CD4-positive, CD25-positive, alpha-beta regulatory T cell (primary cell): ENCODE measurements at regions not wholly inside any gene's neighbourhood (a gene's known extent, or its start where the extent isn't known, plus 50 kb on each side); places are given as distances from the start of the nearest gene placed in this dataset.

Experiments used
- ATAC-seq, 2 donors: fragments of 150-1000 bp; cut with Tn5 transposase; one replicate each; pipeline ENCODE4 v1.10.0; 2021; ENCODE audit warnings: low read depth in 2 of 2, moderate number of reproducible peaks in 2 of 2, moderate library complexity in 1 of 2
- DNase-seq, 3 donors: peaks; one replicate each; pipeline versions ENCODE4 v3.0.0 to v3.0.0-alpha.2; 2012 to 2022; ENCODE audit warnings: mixed read lengths in 1 of 3
- H3K27ac ChIP-seq: one replicate; pipeline ENCODE4 v1.7.0; 2013; ENCODE audit warnings: mild to moderate bottlenecking, low read length; ENCODE audit not compliant: insufficient read depth, poor library complexity, severe bottlenecking
- H3K27me3 ChIP-seq: one replicate; pipeline ENCODE4 v1.7.0; 2013; ENCODE audit warnings: low read length; ENCODE audit not compliant: control insufficient read depth, insufficient read depth
- H3K36me3 ChIP-seq: one replicate; pipeline ENCODE4 v1.7.0; 2013; ENCODE audit warnings: mild to moderate bottlenecking, low read length, moderate library complexity; ENCODE audit not compliant: control insufficient read depth, insufficient read depth
- H3K4me1 ChIP-seq: 2 replicates; pipeline ENCODE4 v1.7.0; 2013; ENCODE audit warnings: mild to moderate bottlenecking, low read length; ENCODE audit not compliant: insufficient read depth, control insufficient read depth, poor library complexity, severe bottlenecking
- H3K4me3 ChIP-seq: one replicate; pipeline ENCODE4 v1.7.0; 2013; ENCODE audit warnings: low read depth, mild to moderate bottlenecking, low read length, moderate library complexity
- H3K9me3 ChIP-seq, 2 experiments: 1 replicate in 1 of 2; 2 replicates in 1 of 2; pipeline ENCODE4 v1.7.0; 2013; ENCODE audit warnings: low read length in 2 of 2, mild to moderate bottlenecking in 1 of 2, moderate library complexity in 1 of 2; ENCODE audit not compliant: control insufficient read depth in 2 of 2
- H3K27ac Mint-ChIP-seq, 3 donors: one replicate each; pipeline ENCODE4 v1.8.0; 2020 to 2022; ENCODE audit warnings: mild to moderate bottlenecking in 3 of 3, mixed read lengths in 3 of 3, moderate library complexity in 2 of 3
- H3K27me3 Mint-ChIP-seq: one replicate; pipeline ENCODE4 v1.8.0; 2022; ENCODE audit warnings: mild to moderate bottlenecking, mixed read lengths
- H3K36me3 Mint-ChIP-seq: one replicate; pipeline ENCODE4 v1.8.0; 2020; ENCODE audit warnings: mixed read lengths
- H3K4me1 Mint-ChIP-seq, 4 donors: one replicate each; pipeline ENCODE4 v1.8.0; 2020 to 2022; ENCODE audit warnings: mixed read lengths in 4 of 4, mild to moderate bottlenecking in 1 of 4
- H3K4me3 Mint-ChIP-seq, 4 donors: one replicate each; pipeline ENCODE4 v1.8.0; 2020 to 2022; ENCODE audit warnings: mild to moderate bottlenecking in 4 of 4, mixed read lengths in 4 of 4, moderate library complexity in 3 of 4
- H3K9me3 Mint-ChIP-seq, 7 donors: one replicate each; pipeline ENCODE4 v1.8.0; 2020 to 2022; ENCODE audit warnings: mixed read lengths in 7 of 7, mild to moderate bottlenecking in 3 of 7, moderate library complexity in 2 of 7

DNA sequence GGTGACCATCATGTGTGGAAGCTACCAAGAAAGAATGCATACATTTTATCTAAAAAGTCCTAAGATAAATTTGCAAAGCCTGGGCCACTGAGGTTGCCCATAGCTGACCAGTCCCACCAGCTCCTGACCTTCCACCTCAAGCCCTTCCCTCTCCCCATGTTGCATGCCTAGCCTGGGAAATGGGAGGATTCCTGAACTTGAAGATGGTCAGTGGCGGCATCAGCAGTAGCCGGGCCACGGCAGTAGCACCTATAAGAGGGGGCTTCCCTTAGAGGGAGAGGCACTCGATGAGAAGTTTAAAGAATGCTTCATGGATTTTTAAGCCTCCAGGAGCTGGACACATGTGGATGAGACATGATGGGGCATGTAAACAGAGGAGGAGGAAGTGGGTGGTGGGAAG, 172.1 kb downstream of the KLF13 start:
- ATAC-seq = no peak
- no peaks in the 10 kb centered on the region for H3K9me3 Mint-ChIP-seq
- Histone ChIP-seq H3K4me3 (no peak overlapping the region), H3K36me3 (no peaks in the 10 kb centered on the region), H3K27ac (no peak overlapping the region), H3K9me3 (no peaks in the 10 kb centered on the region), H3K27me3 (no peaks in the 10 kb centered on the region), H3K4me1 (no peaks in the 10 kb centered on the region)
- peaks cover 0 to 1% (median 0%) of the 10 kb centered on the region in 4 donors for H3K4me1 Mint-ChIP-seq
- DNase-seq = no peak
- H3K36me3 Mint-ChIP-seq = no peaks in the 10 kb centered on the region
- H3K27me3 Mint-ChIP-seq = peaks cover 19% of the 10 kb centered on the region
- no peak overlapping the region for H3K27ac Mint-ChIP-seq
- H3K4me3 Mint-ChIP-seq = no peak overlapping the region

DNA sequence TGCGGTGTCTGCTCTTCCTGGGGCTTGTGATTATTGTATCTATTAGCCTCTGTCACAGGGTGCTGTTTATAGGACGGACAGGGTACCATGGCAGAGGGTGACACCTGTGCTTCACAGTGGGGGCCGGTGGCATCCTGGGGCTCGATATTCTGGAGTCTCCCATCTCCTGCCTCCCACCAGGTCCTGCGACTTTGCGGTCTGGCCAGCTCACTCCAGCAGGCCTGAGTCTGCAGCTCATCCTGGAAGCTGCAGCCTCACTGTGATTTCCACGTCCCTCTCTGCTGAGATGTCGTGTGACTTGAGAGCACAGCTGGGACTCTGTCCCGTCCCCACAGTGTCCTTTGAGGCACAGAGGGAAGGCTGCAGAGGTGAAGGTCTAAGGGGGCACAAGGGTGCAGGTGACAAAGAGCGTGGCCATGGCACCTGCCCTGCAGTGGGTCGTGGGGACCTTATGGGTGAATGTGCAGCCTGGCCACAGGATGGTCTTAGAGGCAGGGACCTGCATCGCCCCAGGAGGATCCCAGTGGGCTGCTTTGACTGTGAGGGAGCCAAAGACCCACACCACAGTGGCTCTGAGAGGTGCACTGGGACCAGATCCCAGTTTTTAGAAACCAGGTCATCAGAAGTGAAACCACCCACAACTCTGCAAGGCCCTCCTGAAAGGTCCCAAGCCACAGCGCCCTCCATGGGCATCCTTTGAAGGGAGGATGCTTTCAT, 172.8 kb downstream of the KLF13 start:
- ATAC-seq (no peak), DNase-seq (no peak)
- no peak overlapping the region for H3K4me3 ChIP-seq
- Mint-ChIP-seq H3K27ac (no peak overlapping the region), H3K4me1 (peaks cover 0 to 1% (median 0%) of the 10 kb centered on the region in 4 donors), H3K9me3 (no peaks in the 10 kb centered on the region), H3K27me3 (peaks cover 18% of the 10 kb centered on the region), H3K4me3 (no peak overlapping the region), H3K36me3 (no peaks in the 10 kb centered on the region)
- H3K9me3 ChIP-seq = no peaks in the 10 kb centered on the region
- H3K36me3 ChIP-seq = no peaks in the 10 kb centered on the region
- no peaks in the 10 kb centered on the region for H3K27me3 ChIP-seq
- H3K27ac ChIP-seq = no peak overlapping the region
- H3K4me1 ChIP-seq = no peaks in the 10 kb centered on the region

DNA sequence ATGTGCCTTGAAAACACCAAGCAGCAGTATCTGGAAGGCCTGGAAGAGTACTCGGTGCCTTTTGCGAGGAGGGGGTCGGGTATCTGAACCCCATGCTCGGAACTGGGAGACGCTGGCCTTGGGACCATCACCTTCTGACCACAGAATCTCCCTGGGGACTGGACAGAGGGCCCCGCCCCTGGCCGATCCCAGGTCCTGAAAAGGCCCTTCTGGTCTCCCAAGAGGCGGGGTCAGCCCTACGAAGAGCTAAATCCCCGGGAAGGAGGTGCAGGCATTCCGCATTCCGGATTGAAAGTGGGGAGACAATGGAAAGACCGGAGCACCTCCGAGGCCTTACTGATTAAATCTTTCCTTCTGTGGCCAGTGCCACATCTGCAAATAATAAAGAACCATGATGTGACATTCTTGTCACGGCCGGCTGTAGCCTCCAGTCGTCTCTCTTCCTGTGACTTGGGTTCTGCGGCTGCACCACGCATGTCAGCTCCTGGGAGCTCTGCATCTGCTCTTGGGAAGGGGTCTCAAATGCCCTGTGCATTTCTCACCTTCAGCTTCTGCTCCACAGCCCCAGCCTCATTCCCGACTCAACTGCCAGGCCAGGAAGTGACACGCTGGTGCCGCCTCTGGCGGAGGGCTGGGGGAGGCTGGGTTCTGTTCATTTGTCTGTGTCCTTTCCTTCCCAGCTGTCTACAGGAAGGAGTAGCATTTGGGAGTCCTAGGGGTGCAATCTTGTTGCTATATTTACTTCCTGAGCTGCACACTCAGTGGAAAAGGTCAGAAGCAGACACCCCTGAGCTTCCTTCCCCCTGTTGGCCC, 173.5 kb downstream of the KLF13 start:
- Mint-ChIP-seq H3K27ac (no peak overlapping the region), H3K4me3 (no peak overlapping the region), H3K4me1 (peaks cover 0 to 4% (median 0%) of the 10 kb centered on the region in 4 donors), H3K9me3 (peaks cover 0 to 2% (median 0%) of the 10 kb centered on the region in 7 donors), H3K36me3 (no peaks in the 10 kb centered on the region), H3K27me3 (peaks cover 18% of the 10 kb centered on the region)
- Histone ChIP-seq H3K4me1 (no peaks in the 10 kb centered on the region), H3K4me3 (no peak overlapping the region), H3K27me3 (no peaks in the 10 kb centered on the region), H3K9me3 (no peaks in the 10 kb centered on the region), H3K36me3 (no peaks in the 10 kb centered on the region), H3K27ac (no peak overlapping the region)
- no peak for DNase-seq
- no peak for ATAC-seq

DNA sequence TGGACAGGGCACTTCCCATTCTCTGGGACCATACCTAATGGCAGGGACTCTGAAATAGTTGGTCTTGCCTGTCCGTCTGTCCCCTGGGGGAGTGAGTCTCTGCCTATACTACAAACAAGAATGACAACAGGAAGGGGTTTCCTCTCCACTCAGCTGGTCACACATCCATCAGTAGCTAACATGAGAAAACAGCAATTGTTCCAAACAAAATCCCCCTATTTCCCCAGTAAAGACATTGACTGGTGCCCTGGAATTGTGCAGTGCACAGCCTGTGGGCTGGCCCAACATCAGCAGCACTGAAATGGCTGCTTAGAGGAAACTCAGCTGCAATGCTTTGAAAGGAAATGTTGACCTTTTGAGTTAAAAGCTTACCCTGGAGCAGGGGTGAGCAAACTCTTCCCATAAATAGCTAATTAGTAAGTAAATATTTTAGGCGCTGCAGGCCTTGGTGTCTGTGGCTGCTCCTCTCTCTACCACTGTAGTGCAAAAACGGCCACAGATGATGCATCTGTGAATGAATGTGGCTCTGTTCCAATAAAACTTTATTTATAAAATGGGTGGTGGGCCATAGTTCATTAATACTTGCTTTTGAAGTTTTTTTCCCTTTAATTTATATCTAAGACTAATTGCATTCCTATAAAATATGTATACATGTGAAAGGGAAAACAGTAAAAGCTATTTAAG, 174.3 kb downstream of the KLF13 start:
- H3K36me3 ChIP-seq = no peaks in the 10 kb centered on the region
- Mint-ChIP-seq H3K4me1 (peaks cover 0 to 5% (median 0%) of the 10 kb centered on the region in 4 donors), H3K9me3 (peaks cover 0 to 2% (median 0%) of the 10 kb centered on the region in 7 donors), H3K27ac (no peak overlapping the region), H3K27me3 (peaks cover 18% of the 10 kb centered on the region), H3K36me3 (no peaks in the 10 kb centered on the region), H3K4me3 (no peak overlapping the region)
- no peaks in the 10 kb centered on the region for H3K9me3 ChIP-seq
- no peaks in the 10 kb centered on the region for H3K4me1 ChIP-seq
- no peak overlapping the region for H3K27ac ChIP-seq
- DNase-seq = no peak
- H3K4me3 ChIP-seq = no peak overlapping the region
- no peak for ATAC-seq
- no peaks in the 10 kb centered on the region for H3K27me3 ChIP-seq

DNA sequence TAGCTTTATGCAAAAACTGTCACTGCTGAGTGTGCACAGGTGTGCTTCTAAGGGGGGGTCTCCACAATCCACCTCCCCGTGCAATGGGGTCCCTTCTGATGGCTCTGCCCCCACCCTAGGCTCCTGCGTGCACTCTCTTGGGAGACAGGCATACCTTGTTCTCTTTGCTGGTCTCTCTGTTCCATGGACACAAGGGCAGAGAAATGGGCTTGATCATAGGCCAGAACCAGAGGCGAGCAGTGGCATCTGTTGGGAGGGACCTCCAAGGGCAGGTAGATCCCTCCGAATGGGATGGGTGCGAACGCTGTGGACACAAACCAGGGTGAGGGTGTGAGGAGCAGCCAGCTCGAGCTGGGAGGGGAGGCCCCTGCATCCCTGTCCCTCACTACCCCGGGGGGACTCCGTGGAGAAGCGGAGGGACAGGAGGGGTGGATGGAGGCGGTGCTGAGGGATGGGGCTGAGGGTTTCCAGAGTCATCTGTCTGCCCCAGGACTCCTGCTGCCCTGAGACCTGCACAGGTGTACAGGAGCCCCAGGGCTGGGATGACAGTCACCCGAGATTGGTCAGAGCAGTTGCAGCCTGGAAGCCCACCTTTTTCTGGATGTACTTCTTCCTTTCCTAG, 175.0 kb downstream of the KLF13 start:
- Mint-ChIP-seq H3K9me3 (peaks cover 0 to 2% (median 0%) of the 10 kb centered on the region in 7 donors), H3K4me3 (no peak overlapping the region), H3K27me3 (peaks cover 12% of the 10 kb centered on the region), H3K4me1 (peaks cover 0 to 5% (median 0%) of the 10 kb centered on the region in 4 donors), H3K27ac (no peak overlapping the region), H3K36me3 (no peaks in the 10 kb centered on the region)
- H3K27ac ChIP-seq = no peak overlapping the region
- ATAC-seq = no peak
- no peak overlapping the region for H3K4me3 ChIP-seq
- H3K9me3 ChIP-seq = no peaks in the 10 kb centered on the region
- no peaks in the 10 kb centered on the region for H3K4me1 ChIP-seq
- no peak for DNase-seq
- H3K27me3 ChIP-seq = no peaks in the 10 kb centered on the region
- no peaks in the 10 kb centered on the region for H3K36me3 ChIP-seq

DNA sequence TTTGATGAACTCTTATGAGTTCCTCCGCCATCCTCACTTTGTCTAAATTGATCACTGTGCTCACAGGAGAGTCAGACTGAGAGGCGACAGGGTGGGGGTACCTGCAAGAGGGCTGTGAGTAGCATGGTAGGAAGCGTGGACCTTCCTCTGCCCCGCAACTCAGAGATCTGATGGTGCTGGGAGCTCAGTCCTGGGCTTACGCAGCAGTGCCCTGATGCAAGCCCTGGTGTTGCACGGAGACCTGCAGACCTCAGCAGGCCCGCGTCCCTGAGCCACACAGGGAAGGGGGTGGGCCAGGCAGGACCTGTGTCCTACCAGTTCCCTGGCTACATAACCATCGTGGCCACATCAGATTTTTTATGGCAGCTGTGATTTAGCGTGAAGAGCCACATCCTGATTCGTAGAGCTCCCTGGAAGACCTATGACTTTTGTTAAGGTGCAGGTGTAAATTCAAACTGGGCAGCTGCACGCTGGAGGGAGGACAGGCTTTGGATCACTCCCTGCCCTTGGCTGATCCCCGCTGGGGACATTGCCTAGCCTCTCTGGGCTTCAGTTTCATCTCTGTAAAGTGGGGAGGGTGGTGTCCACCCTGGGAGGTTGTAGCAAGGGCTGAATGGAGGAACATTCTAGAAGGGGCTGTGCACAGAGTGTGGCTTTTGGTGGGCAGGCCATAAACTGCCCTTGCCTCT, 176.1 kb downstream of the KLF13 start:
- H3K27ac Mint-ChIP-seq = no peak overlapping the region
- ATAC-seq = no peak
- DNase-seq = no peak
- Histone ChIP-seq H3K27ac (no peak overlapping the region), H3K9me3 (no peaks in the 10 kb centered on the region), H3K4me3 (no peak overlapping the region), H3K4me1 (no peaks in the 10 kb centered on the region), H3K36me3 (no peaks in the 10 kb centered on the region), H3K27me3 (no peaks in the 10 kb centered on the region)
- H3K27me3 Mint-ChIP-seq = peaks cover 10% of the 10 kb centered on the region
- H3K9me3 Mint-ChIP-seq = peaks cover 0 to 2% (median 0%) of the 10 kb centered on the region in 7 donors
- peaks cover 0 to 12% (median 0%) of the 10 kb centered on the region in 4 donors for H3K4me1 Mint-ChIP-seq
- H3K36me3 Mint-ChIP-seq = no peaks in the 10 kb centered on the region
- no peak overlapping the region for H3K4me3 Mint-ChIP-seq

DNA sequence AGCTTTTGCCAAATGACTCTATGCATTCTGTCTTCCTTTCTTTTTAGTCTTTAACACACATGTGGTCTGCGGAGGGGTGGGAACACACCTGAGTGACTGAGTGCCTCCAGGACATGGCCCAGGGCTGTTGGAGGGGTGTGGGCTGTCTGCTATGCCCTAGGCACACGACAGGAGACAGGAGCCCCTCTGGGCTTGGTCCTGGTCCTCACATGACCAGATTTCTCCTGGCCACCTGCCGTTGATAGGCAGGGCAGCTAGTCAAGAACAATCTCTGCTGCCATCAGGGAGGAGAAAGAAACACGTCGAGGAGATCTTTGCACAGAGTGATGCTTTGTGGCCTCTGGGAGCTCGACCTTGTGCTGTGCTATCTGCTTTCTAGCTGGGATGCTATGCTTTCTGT, 176.6 kb downstream of the KLF13 start:
- Histone ChIP-seq H3K27ac (no peak overlapping the region), H3K9me3 (no peaks in the 10 kb centered on the region), H3K27me3 (no peaks in the 10 kb centered on the region), H3K4me1 (no peaks in the 10 kb centered on the region), H3K4me3 (no peak overlapping the region), H3K36me3 (no peaks in the 10 kb centered on the region)
- Mint-ChIP-seq H3K9me3 (peaks cover 0 to 2% (median 0%) of the 10 kb centered on the region in 7 donors), H3K4me3 (no peak overlapping the region), H3K4me1 (peaks cover 0 to 12% (median 0%) of the 10 kb centered on the region in 4 donors), H3K27ac (no peak overlapping the region), H3K36me3 (no peaks in the 10 kb centered on the region), H3K27me3 (peaks cover 13% of the 10 kb centered on the region)
- DNase-seq = no peak
- no peak for ATAC-seq
